ENCODE measurements at regions not wholly inside any gene's neighbourhood (a gene's known extent, or its start where the extent isn't known, plus 50 kb on each side); places are given as distances from the start of the nearest gene placed in this dataset.

GRCh38 chr19:29375429-29376119 is 150.2 kb upstream of the VSTM2B start:
- no peak for DNase-seq

- no peak for DNase-seq
Measured at GRCh38 chr19:29376855-29377354, 148.9 kb upstream of the VSTM2B start.

GRCh38 chr19:29378126-29378525 is 147.7 kb upstream of the VSTM2B start:
- no peak for DNase-seq

- DNase-seq: no peak
Measured at GRCh38 chr19:29378543-29379080, 147.2 kb upstream of the VSTM2B start.

GRCh38 chr19:29379257-29380021 is 146.4 kb upstream of the VSTM2B start:
- DNase-seq: no peak

GRCh38 chr19:29380581-29380980 is 145.2 kb upstream of the VSTM2B start:
- no peak for DNase-seq

GRCh38 chr19:29381353-29382203 is 144.2 kb upstream of the VSTM2B start:
- no peak for DNase-seq

GRCh38 chr19:29383696-29384095 is 142.1 kb upstream of the VSTM2B start:
- no peak for DNase-seq

GRCh38 chr19:29384656-29385055 is 141.1 kb upstream of the VSTM2B start:
- DNase-seq: no peak

- no peak for DNase-seq
Measured at GRCh38 chr19:29385191-29385795, 140.5 kb upstream of the VSTM2B start.

- DNase-seq: no peak
Measured at GRCh38 chr19:29386970-29387369, 138.8 kb upstream of the VSTM2B start.

- DNase-seq: no peak
Measured at GRCh38 chr19:29387586-29387985, 138.2 kb upstream of the VSTM2B start.

- DNase-seq: no peak
Measured at GRCh38 chr19:29389495-29389894, 136.3 kb upstream of the VSTM2B start.

GRCh38 chr19:29390742-29391141 is 135.1 kb upstream of the VSTM2B start:
- no peak for DNase-seq

- DNase-seq: peak; percentile 15
Measured at GRCh38 chr19:29393915-29394460, 131.8 kb upstream of the VSTM2B start.

- no peak for DNase-seq
Measured at GRCh38 chr19:29395111-29395733, 130.6 kb upstream of the VSTM2B start.

- DNase-seq: no peak
Measured at GRCh38 chr19:29395734-29396414, 129.9 kb upstream of the VSTM2B start.

GRCh38 chr19:29396925-29397324 is 128.9 kb upstream of the VSTM2B start:
- no peak for DNase-seq

GRCh38 chr19:29397748-29398147 is 128.0 kb upstream of the VSTM2B start:
- no peak for DNase-seq

GRCh38 chr19:29399804-29400203 is 126.0 kb upstream of the VSTM2B start:
- DNase-seq: no peak

Measured in NCI-H1436 treated with DMSO at 0.1 percent for 48 hours (cell line).